ENCODE measurements at regions not wholly inside any gene's neighbourhood (a gene's known extent, or its start where the extent isn't known, plus 50 kb on each side); places are given as distances from the start of the nearest gene placed in this dataset.

DNA sequence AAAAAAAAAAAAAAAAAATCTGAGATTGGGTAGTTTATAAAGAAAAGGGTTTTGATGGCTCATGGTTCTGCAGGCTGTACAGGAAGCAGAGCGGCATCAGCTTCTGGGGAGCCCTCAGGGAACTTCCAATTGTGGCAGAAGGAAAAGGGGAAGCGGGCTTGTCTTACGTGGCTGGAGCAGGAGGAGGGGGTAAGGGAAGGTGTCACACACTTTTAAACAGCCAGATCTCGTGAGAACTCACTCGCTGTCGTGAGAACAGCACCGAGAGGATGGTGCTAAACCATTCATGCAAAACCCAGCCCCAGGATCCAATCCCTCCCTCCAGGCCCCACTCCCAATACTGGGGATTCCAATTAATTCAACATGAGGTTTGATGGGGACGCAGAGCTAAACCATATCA, 806.2 kb downstream of the TBC1D22A start:
- WGBS, 4 donors, result 71 to 73% (median 71%) methylated on average over 8 of the region's 8 CpGs
- H3K4me3 ChIP-seq, result no peak overlapping the region
- TF ChIP-seq CTCF (IDR thresholded peaks at IDR 0.05), result no peak
- H3K27ac ChIP-seq, result no peak overlapping the region
- H3K27me3 ChIP-seq, result no peaks in the 10 kb centered on the region
- ATAC-seq (no peak), DNase-seq (peak in 1 of 5 donors; percentile 2)
- no peaks in the 10 kb centered on the region for H3K36me3 ChIP-seq
- intact Hi-C loops (cut with DNase I), result no loop called here
- no peaks in the 10 kb centered on the region for H3K4me1 ChIP-seq
- H3K9me3 ChIP-seq, result no peaks in the 10 kb centered on the region

DNA sequence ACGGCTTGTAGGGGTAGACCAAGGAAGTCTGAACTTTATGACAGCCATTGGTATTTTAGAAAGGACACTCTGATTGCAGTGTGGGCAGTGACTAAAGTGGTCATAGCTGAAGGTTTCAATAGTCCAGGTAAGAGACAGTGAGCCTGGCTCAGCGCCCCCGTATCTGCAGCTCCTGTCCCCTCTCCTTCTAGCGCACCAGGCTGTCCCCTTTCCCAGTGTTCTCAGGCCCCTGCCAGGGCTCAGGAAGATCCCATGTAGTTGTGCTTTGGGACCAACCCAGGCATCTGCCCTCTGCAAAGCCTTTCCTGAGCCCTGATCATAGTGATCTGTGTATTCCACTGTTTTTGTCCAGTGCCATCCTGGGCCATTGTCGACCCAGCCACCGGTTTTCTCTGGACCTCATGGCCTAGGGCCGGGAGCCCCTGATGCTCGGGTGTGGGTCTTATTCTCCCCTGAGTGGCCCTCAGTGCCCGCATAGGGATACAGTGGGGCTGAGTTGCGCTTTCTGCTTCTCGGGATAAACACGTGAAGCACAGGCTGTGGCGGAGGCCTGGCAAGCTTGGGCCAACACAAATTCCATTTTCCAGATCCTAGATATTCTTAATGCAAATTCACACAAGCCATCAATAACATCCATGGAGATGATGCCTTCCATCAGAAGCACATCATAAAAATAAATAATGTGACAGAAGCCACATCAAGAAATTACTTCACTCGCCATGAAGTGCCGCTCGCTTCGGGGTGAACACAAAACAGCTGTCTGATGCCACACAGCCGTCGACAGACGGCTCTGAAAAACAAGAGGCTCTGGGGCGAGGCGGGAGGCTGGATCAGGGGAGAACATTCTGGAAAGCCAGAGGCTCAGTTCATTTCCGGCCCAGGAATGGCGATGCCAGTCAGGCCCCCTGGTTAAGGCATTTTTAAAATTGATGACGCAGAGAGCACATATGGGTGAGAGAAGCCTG, 805.0 kb downstream of the TBC1D22A start:
- peak in 1 of 5 donors; percentile 10 for DNase-seq
- H3K27me3 ChIP-seq, result no peaks in the 10 kb centered on the region

DNA sequence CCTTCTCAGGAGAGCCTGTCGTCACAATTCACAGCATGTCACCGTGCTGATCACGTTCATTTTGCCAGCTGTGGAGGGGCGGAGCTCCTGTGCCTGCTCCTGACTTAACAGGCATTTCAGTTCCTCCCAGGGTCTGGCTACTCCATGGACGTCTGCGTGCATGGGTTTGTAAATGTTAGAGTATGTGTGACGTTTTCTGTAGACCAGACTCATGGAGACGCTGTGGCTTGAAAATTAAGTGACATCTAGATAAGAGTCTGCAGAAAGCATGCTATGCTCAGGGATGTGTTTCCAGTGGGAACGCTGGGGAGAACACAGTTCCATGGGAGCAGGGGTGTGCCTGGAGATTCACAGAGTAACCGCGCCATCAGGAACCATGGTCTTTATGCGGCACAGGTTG, 804.0 kb downstream of the TBC1D22A start:
- no peaks in the 10 kb centered on the region for H3K36me3 ChIP-seq
- TF ChIP-seq POLR2A (IDR thresholded peaks at IDR 0.05) (no peak), CTCF (IDR thresholded peaks at IDR 0.05) (no peak)
- H3K27me3 ChIP-seq, result peaks cover 0 to 5% (median 0%) of the 10 kb centered on the region in 9 donors
- H3K27ac ChIP-seq, result no peak overlapping the region
- intact Hi-C loops (cut with DNase I), result no loop called here
- WGBS, 4 donors, result 71 to 76% (median 73%) methylated on average over 12 of the region's 12 CpGs
- ATAC-seq, result no peak
- H3K9me3 ChIP-seq, result no peaks in the 10 kb centered on the region
- DNase-seq, result no peak
- no peak overlapping the region for H3K4me3 ChIP-seq
- no peaks in the 10 kb centered on the region for H3K4me1 ChIP-seq

More for the DNA sequence above, 805.0 kb downstream of the TBC1D22A start:
- Histone ChIP-seq H3K4me3 (no peak overlapping the region), H3K36me3 (no peaks in the 10 kb centered on the region), H3K27ac (no peak overlapping the region), H3K4me1 (no peaks in the 10 kb centered on the region), H3K9me3 (no peaks in the 10 kb centered on the region)
- intact Hi-C loops (cut with DNase I), result no loop called here
- 88 to 90% (median 90%) methylated on average over 25 of the region's 25 CpGs for WGBS, 4 donors
- ATAC-seq, result no peak
- no peak for TF ChIP-seq CTCF (IDR thresholded peaks at IDR 0.05)
- TF ChIP-seq POLR2A (IDR thresholded peaks at IDR 0.05), result no peak

GRCh38 chr22:47565607-47566006, 803.2 kb downstream of the TBC1D22A start:
- 65 to 81% (median 75%) methylated on average over 4 of the region's 4 CpGs for WGBS, 4 donors

More at GRCh38 chr22:47565607-47566006, 803.2 kb downstream of the TBC1D22A start:
- no peak overlapping the region for H3K27ac ChIP-seq
- peaks cover 0 to 10% (median 0%) of the 10 kb centered on the region in 9 donors for H3K27me3 ChIP-seq
- DNase-seq (no peak), ATAC-seq (no peak)
- intact Hi-C loops (cut with DNase I), result no loop called here
- no peaks in the 10 kb centered on the region for H3K36me3 ChIP-seq
- no peak for TF ChIP-seq CTCF (IDR thresholded peaks at IDR 0.05)
- H3K9me3 ChIP-seq, result no peaks in the 10 kb centered on the region
- H3K4me3 ChIP-seq, result no peak overlapping the region
- no peaks in the 10 kb centered on the region for H3K4me1 ChIP-seq

Data from heart left ventricle (tissue), 16 donors.